Aorta (tissue), 5 donors: ENCODE measurements at regions not wholly inside any gene's neighbourhood (a gene's known extent, or its start where the extent isn't known, plus 50 kb on each side); places are given as distances from the start of the nearest gene placed in this dataset.
"Not testable (repeated sequence)": the region's sequence is repeated elsewhere in the genome, so short reads cannot be mapped to it uniquely, and the experiment has no call there.

Experiments
- ATAC-seq: fragments of 200-7000 bp; cut with Tn5 transposase; one replicate; pipeline ENCODE4 v1.9.1; 2022; ENCODE audit warnings: moderate library complexity; ENCODE audit not compliant: low FRiP score
- DNase-seq, 2 donors: peaks; one replicate each; pipeline ENCODE4 v3.0.0-alpha.2; 2020
- H3K27ac ChIP-seq, 2 donors: one replicate each; pipeline ENCODE4 v1.5.1; 2013; ENCODE audit warnings: low read length in 2 of 2, mild to moderate bottlenecking in 2 of 2, moderate library complexity in 2 of 2, control low read depth in 1 of 2, inconsistent platforms in 1 of 2, low read depth in 1 of 2
- H3K27me3 ChIP-seq, 2 donors: one replicate each; pipeline ENCODE4 v1.6.1; 2013; ENCODE audit warnings: control low read depth in 1 of 2, low read length in 1 of 2, mild to moderate bottlenecking in 1 of 2, moderate library complexity in 1 of 2; ENCODE audit not compliant: insufficient read depth in 2 of 2, control insufficient read depth in 1 of 2
- H3K36me3 ChIP-seq, 2 donors: one replicate each; pipeline ENCODE4 v1.6.1; 2013; ENCODE audit warnings: control low read depth in 1 of 2, low read length in 1 of 2, mild to moderate bottlenecking in 1 of 2; ENCODE audit not compliant: insufficient read depth in 2 of 2, control insufficient read depth in 1 of 2
- H3K4me1 ChIP-seq, 2 donors: one replicate each; pipeline ENCODE4 v1.6.1; 2013; ENCODE audit warnings: low read length in 2 of 2, control low read depth in 1 of 2, mild to moderate bottlenecking in 1 of 2, moderate library complexity in 1 of 2; ENCODE audit not compliant: insufficient read depth in 2 of 2, control insufficient read depth in 1 of 2
- H3K4me3 ChIP-seq, 2 donors: one replicate each; pipeline ENCODE4 v1.5.1; 2013; ENCODE audit warnings: low read length in 2 of 2, control low read depth in 1 of 2, mild to moderate bottlenecking in 1 of 2
- H3K9me3 ChIP-seq: one replicate; pipeline ENCODE4 v1.6.1; 2013; ENCODE audit warnings: mild to moderate bottlenecking, low read length; ENCODE audit not compliant: control insufficient read depth
- WGBS, 2 donors: extraction: QIAGEN DNeasy Blood & Tissue Kit; methylation state at CpG; one replicate each; pipeline ENCODE4 v1.1.7; 2013; 5-methylcytosine and 5-hydroxymethylcytosine counted together
- intact Hi-C, 2 donors: fragments of 100-400 bp; cut with DNase I; formaldehyde crosslinking; loops; one replicate each; pipeline versions ENCODE4 v1.14.2 to v1.15.0; 2022
- donor health status: healthy with polysubstance abuse.
- donor health status: Bipolar disorder and iron deficiency.
- donor health status: DM: no; HTN: no; CAD: no.
- donor health status: DM: no; HTN: no; CAD: no.
- donor health status: DM: yes; HTN: yes; CAD: no.

- 86 to 90% methylated on average over 10 of the region's 10 CpGs for WGBS, 2 donors
- no peaks in the 10 kb centered on the region for H3K27me3 ChIP-seq
- H3K9me3 ChIP-seq, result peaks cover 2% of the 10 kb centered on the region
- no peak for DNase-seq
- no peaks in the 10 kb centered on the region for H3K36me3 ChIP-seq
- intact Hi-C loops, result no loop called here
- ATAC-seq, result no peak
- no peak overlapping the region for H3K27ac ChIP-seq
- H3K4me3 ChIP-seq, result no peak overlapping the region
- no peaks in the 10 kb centered on the region for H3K4me1 ChIP-seq
These were observed 117.3 kb downstream of the MYCN start for GRCh38 chr2:16057661-16058060.

- H3K27me3 ChIP-seq, result no peaks in the 10 kb centered on the region
- H3K4me3 ChIP-seq, result no peak overlapping the region
- no peaks in the 10 kb centered on the region for H3K36me3 ChIP-seq
- DNase-seq (no peak), ATAC-seq (no peak)
- 23 to 24% methylated on average over 7 of the region's 7 CpGs for WGBS, 2 donors
- H3K9me3 ChIP-seq, result peaks cover 5% of the 10 kb centered on the region
- no peaks in the 10 kb centered on the region for H3K4me1 ChIP-seq
- H3K27ac ChIP-seq, result no peak overlapping the region
- intact Hi-C loops, result no loop called here
These were observed 115.7 kb downstream of the MYCN start for GRCh38 chr2:16055848-16056580.

GRCh38 chr2:16053437-16054257 is 113.3 kb downstream of the MYCN start:
- intact Hi-C loops, result no loop called here
- 82 to 88% methylated on average over 7 of the region's 7 CpGs for WGBS, 2 donors
- no peak for DNase-seq

GRCh38 chr2:16052571-16053052 is 112.3 kb downstream of the MYCN start:
- H3K27me3 ChIP-seq, result not testable (repeated sequence)
- WGBS, 2 donors, result 78 to 81% methylated on average over 6 of the region's 6 CpGs

More at GRCh38 chr2:16053437-16054257, 113.3 kb downstream of the MYCN start:
- Histone ChIP-seq H3K27ac (no peak overlapping the region), H3K4me3 (no peak overlapping the region), H3K9me3 (peaks cover 3% of the 10 kb centered on the region), H3K4me1 (no peaks in the 10 kb centered on the region), H3K27me3 (no peaks in the 10 kb centered on the region), H3K36me3 (no peaks in the 10 kb centered on the region)
- no peak for ATAC-seq

GRCh38 chr2:16051841-16052564 is 111.7 kb downstream of the MYCN start:
- H3K9me3 ChIP-seq, result peaks cover 3% of the 10 kb centered on the region
- ATAC-seq, result no peak
- H3K27ac ChIP-seq, result no peak overlapping the region
- no peaks in the 10 kb centered on the region for H3K4me1 ChIP-seq
- no peaks in the 10 kb centered on the region for H3K36me3 ChIP-seq
- H3K4me3 ChIP-seq, result no peak overlapping the region
- 90% methylated on average over 6 of the region's 6 CpGs for WGBS, 2 donors
- DNase-seq, result no peak
- H3K27me3 ChIP-seq, result no peaks in the 10 kb centered on the region
- intact Hi-C loops, result no loop called here

More at GRCh38 chr2:16052571-16053052, 112.3 kb downstream of the MYCN start:
- intact Hi-C loops, H3K36me3 ChIP-seq, H3K4me1 ChIP-seq, H3K4me3 ChIP-seq, ATAC-seq, H3K27ac ChIP-seq, DNase-seq, H3K9me3 ChIP-seq: not testable (repeated sequence)

GRCh38 chr2:16050908-16051489 is 110.6 kb downstream of the MYCN start:
- no peak for DNase-seq
- intact Hi-C loops, result no loop called here
- no peak overlapping the region for H3K27ac ChIP-seq
- no peak overlapping the region for H3K4me3 ChIP-seq
- 64 to 66% methylated on average over 11 of the region's 11 CpGs for WGBS, 2 donors
- H3K9me3 ChIP-seq, result peaks cover 3% of the 10 kb centered on the region
- H3K36me3 ChIP-seq, result no peaks in the 10 kb centered on the region
- ATAC-seq, result no peak
- no peaks in the 10 kb centered on the region for H3K27me3 ChIP-seq
- H3K4me1 ChIP-seq, result no peaks in the 10 kb centered on the region

GRCh38 chr2:16050261-16050907 is 110.0 kb downstream of the MYCN start:
- no peaks in the 10 kb centered on the region for H3K36me3 ChIP-seq
- H3K27me3 ChIP-seq, result no peaks in the 10 kb centered on the region
- WGBS, 2 donors, result 77 to 82% methylated on average over 12 of the region's 12 CpGs
- no peaks in the 10 kb centered on the region for H3K4me1 ChIP-seq
- peaks cover 3% of the 10 kb centered on the region for H3K9me3 ChIP-seq
- no peak overlapping the region for H3K27ac ChIP-seq
- H3K4me3 ChIP-seq, result no peak overlapping the region
- DNase-seq (no peak), ATAC-seq (no peak)
- intact Hi-C loops, result no loop called here

- 78 to 81% methylated on average over 7 of the region's 7 CpGs for WGBS, 2 donors
- intact Hi-C loops, result no loop called here
- DNase-seq (no peak), ATAC-seq (no peak)
- H3K36me3 ChIP-seq, result no peaks in the 10 kb centered on the region
- H3K9me3 ChIP-seq, result peaks cover 3% of the 10 kb centered on the region
- H3K4me1 ChIP-seq, result no peaks in the 10 kb centered on the region
- H3K4me3 ChIP-seq, result no peak overlapping the region
- H3K27ac ChIP-seq, result no peak overlapping the region
- H3K27me3 ChIP-seq, result no peaks in the 10 kb centered on the region
These were observed 109.1 kb downstream of the MYCN start for GRCh38 chr2:16049406-16049805.
